Testis (tissue), 2 donors: ENCODE measurements at regions not wholly inside any gene's neighbourhood (a gene's known extent, or its start where the extent isn't known, plus 50 kb on each side); places are given as distances from the start of the nearest gene placed in this dataset.

Experiments
- CTCF ChIP-seq, 3 experiments: fragments of 450-650 bp in 2 of 3; fragments of 200-600 bp in 1 of 3; sonication (generic) in 1 of 3; IDR thresholded peaks; one replicate each; pipeline ENCODE4 v1.5.1; 2016 to 2019; ENCODE audit warnings: antibody characterized with exemption in 3 of 3, mild to moderate bottlenecking in 2 of 3, moderate library complexity in 1 of 3
- POLR2A ChIP-seq: fragments of 450-650 bp; IDR thresholded peaks from one replicate; pipeline ENCODE4 v1.6.1; 2017; ENCODE audit warnings: antibody characterized with exemption, mild to moderate bottlenecking, moderate library complexity

DNA sequence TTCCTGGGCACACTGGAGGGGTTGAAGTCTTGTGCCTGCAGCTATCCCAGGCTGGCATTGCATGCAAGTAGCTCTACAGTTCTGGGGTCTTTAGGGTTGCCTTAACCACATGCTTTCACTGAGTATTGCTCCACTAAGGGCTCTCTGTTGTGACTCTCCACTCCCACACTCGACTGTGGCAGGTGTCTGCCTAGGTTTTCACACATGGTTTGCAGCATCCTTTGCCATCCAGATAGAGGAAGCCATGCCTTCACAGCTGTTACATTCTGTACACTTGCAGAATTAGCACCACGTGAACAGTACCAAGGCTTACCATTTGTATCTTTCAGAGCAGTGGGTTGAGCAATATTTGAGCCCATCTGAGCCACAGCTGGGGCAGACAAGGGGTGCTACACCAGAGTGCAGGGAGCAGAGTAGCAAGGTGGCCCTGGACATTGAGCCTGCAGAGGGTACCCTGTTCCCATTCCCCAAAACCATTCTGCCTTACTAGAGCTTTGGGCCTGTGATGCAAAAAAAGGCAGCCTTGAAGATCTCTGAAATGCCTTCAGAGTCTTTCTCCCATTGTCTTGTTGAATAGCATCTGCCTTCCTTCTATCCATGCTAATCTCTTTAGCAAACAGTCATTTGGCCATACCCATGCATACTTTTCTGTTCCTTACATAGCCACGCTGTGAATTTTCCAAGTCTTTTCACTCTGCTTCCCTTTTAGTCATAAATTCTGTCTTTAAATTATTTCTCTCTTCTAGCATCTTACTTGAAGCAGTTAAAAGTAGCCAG lies 95.2 kb upstream of the PLCL2 start:
- no peak for TF ChIP-seq CTCF (IDR thresholded peaks at IDR 0.05)
- TF ChIP-seq POLR2A = no peak
